Activated CD4-positive, alpha-beta memory T cell treated with anti-CD3 and anti-CD28 coated beads, Interleukin-2, amount 10 ng/mL, durations not matched to agents 7 days and 5 days (primary cell): ENCODE measurements at regions not wholly inside any gene's neighbourhood (a gene's known extent, or its start where the extent isn't known, plus 50 kb on each side); places are given as distances from the start of the nearest gene placed in this dataset.

Experiments
- CTCF ChIA-PET: fragments of 350-600 bp; sonication (Branson Sonifier 250); formaldehyde crosslinking; loops from one replicate; lab custom pipeline; 2021; ENCODE audit warnings: antibody characterized with exemption, inconsistent platforms; lab: Charles Lee
- POLR2A ChIA-PET: fragments of 350-600 bp; sonication (Branson Sonifier 250); formaldehyde crosslinking; loops from one replicate; lab custom pipeline; 2021; ENCODE audit warnings: antibody characterized with exemption; lab: Charles Lee
- DNase-seq: peaks from one replicate; pipeline ENCODE4 v3.0.0-alpha.2; 2020
- H3K27ac Mint-ChIP-seq: one replicate; pipeline ENCODE4 v1.8.0; 2021; ENCODE audit warnings: mild to moderate bottlenecking, mixed read lengths
- H3K27me3 Mint-ChIP-seq: one replicate; pipeline ENCODE4 v1.8.0; 2021; ENCODE audit warnings: mixed read lengths
- H3K36me3 Mint-ChIP-seq: one replicate; pipeline ENCODE4 v1.8.0; 2021; ENCODE audit warnings: low read depth, mixed read lengths
- H3K4me1 Mint-ChIP-seq: one replicate; pipeline ENCODE4 v1.8.0; 2021; ENCODE audit warnings: mixed read lengths
- H3K4me3 Mint-ChIP-seq: one replicate; pipeline ENCODE4 v1.8.0; 2021; ENCODE audit warnings: mild to moderate bottlenecking, mixed read lengths
- H3K9me3 Mint-ChIP-seq: one replicate; pipeline ENCODE4 v1.8.0; 2021; ENCODE audit warnings: mixed read lengths

DNA sequence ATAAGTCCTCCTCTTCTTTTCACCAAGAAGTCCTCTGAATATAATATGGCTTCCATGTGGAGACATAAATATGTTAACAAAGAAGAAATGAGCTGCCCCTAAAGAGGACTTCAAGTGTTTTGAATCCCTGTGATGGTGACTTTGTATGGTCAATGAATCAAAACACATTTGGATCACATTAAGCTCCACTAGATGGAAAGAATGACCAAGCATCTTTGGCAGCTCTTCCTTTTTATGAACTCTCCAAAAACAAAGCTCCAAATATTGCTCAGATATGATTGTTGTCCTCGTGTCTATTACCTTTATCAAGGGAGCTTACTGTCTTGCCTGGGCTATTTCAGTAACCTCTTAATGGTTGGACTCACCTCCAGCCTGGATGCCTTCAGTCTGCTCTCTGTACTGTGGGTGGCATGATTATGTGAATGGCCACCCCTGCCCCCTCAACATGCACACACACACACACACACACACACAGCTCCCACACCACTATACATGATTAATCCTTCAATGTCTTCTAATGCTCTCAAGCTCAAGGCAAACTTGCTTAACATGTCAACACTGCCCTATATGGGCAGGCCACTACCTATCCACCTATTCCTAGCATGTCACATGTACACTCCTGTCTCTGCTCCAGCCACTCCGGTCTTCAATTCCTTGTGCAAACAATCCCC, 346.6 kb upstream of the SALL1 start:
- no peak for DNase-seq
- no peaks in the 10 kb centered on the region for H3K36me3 Mint-ChIP-seq
- no peak overlapping the region for H3K27ac Mint-ChIP-seq
- H3K9me3 Mint-ChIP-seq, result peaks cover 8% of the 10 kb centered on the region
- CTCF ChIA-PET, result no interaction called here
- H3K4me1 Mint-ChIP-seq, result no peaks in the 10 kb centered on the region
- no peak overlapping the region for H3K4me3 Mint-ChIP-seq
- no peaks in the 10 kb centered on the region for H3K27me3 Mint-ChIP-seq
- POLR2A ChIA-PET, result no interaction called here

DNA sequence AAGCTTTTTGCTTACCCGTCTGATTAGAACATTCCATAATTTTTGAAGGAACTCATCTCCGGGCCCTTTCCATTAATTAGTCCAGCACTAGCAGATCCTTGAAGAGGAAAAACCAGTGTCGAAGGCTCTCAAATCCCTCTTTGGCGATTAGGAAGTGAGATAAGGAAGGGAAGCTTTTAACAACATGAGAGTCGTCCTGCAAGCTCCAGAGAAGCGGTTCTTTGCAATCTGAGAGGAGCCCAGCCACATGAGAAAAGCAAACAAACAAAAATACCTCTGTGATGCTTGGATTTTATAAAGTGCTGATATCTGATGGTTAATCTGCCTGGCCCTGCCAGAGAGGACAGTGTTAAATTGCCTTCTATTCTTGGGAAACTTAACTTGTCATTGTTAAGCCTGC, 339.8 kb upstream of the SALL1 start:
- ChIA-PET CTCF (no interaction called here), POLR2A (no interaction called here)
- H3K36me3 Mint-ChIP-seq, result no peaks in the 10 kb centered on the region
- H3K9me3 Mint-ChIP-seq, result peaks cover 8% of the 10 kb centered on the region
- no peak overlapping the region for H3K4me3 Mint-ChIP-seq
- no peaks in the 10 kb centered on the region for H3K27me3 Mint-ChIP-seq
- no peaks in the 10 kb centered on the region for H3K4me1 Mint-ChIP-seq
- H3K27ac Mint-ChIP-seq, result no peak overlapping the region
- DNase-seq, result no peak

DNA sequence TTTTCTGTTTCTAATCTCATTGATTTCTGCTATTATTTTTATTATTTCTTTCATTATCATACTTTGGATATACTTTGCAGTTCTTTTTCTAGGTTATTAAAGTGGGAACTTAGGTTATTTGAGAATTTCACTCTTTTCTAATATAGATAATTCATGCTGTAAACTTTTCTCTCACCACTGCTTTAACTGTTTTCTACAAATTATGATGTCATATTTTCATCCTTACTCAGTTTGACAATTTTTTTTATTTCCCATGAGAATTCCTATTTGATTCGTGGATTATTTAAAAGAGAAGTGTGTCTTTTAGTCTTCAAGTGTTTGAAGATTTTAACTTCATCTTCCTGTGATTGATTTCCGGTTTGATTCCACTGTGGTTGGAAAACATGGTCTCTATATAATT, 336.8 kb upstream of the SALL1 start:
- no peak overlapping the region for H3K4me3 Mint-ChIP-seq
- CTCF ChIA-PET, result no interaction called here

DNA sequence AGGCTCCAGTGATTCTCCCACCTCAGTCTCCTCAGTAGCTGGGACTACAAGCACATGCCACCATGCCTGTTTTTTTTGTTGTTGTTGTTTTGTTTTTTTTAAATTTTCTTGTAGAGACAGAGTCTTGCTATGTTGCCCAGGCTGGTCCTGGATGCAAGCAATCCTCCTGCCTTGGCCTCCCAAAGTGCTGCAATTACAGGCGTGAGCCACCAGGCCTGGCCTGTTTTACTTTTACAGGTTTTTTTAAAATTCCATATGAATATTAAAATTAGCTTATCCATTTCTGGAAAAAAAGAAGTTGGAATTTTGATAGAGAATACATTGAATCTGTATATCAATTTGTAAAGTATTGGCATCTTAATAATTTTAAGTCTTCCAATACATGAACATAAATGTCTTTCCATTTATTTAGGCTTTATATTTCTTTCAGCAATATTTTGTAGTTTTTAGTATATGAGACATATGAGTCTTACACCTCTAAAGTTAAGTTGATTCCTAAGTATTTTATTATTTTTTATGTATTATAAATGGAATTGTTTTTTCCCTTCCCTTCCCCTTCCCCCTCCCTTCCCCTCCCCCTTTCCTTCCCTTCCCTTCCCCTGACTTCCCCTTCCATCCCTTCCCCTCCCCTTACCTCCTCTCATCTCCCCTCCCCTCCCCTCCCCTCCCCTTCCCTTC, 323.5 kb upstream of the SALL1 start:
- Mint-ChIP-seq H3K27me3 (no peaks in the 10 kb centered on the region), H3K27ac (no peak overlapping the region), H3K4me3 (no peak overlapping the region), H3K36me3 (no peaks in the 10 kb centered on the region), H3K9me3 (peaks cover 6% of the 10 kb centered on the region), H3K4me1 (no peaks in the 10 kb centered on the region)
- POLR2A ChIA-PET, result no interaction called here
- CTCF ChIA-PET, result no interaction called here
- DNase-seq, result no peak

More for the DNA sequence above, 336.8 kb upstream of the SALL1 start:
- Mint-ChIP-seq H3K27me3 (no peaks in the 10 kb centered on the region), H3K36me3 (no peaks in the 10 kb centered on the region), H3K4me1 (no peaks in the 10 kb centered on the region), H3K9me3 (peaks cover 6% of the 10 kb centered on the region), H3K27ac (no peak overlapping the region)
- no peak for DNase-seq
- POLR2A ChIA-PET, result no interaction called here

DNA sequence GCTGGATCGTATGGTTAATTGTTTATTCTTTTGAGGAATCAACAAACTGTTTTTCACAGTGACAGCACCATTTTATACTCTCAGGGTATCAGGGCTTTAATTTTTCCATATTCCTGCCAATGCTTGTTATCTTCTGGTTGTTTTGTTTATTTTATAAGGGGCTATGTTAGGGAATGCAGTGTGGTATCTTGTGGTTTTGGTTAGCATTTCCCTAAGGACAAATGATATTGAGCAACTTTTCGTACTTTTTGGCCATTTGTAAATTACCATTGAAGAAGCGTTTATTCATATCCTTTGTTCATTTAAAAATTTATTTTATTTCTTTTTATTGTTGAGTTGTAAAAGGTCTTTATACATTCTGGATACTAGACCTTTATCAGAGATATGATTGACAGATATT, 322.0 kb upstream of the SALL1 start:
- H3K4me1 Mint-ChIP-seq, result no peaks in the 10 kb centered on the region
- no peaks in the 10 kb centered on the region for H3K27me3 Mint-ChIP-seq
- H3K4me3 Mint-ChIP-seq, result no peak overlapping the region
- H3K36me3 Mint-ChIP-seq, result no peaks in the 10 kb centered on the region
- ChIA-PET CTCF (no interaction called here), POLR2A (no interaction called here)
- peaks cover 6% of the 10 kb centered on the region for H3K9me3 Mint-ChIP-seq
- no peak overlapping the region for H3K27ac Mint-ChIP-seq
- no peak for DNase-seq

DNA sequence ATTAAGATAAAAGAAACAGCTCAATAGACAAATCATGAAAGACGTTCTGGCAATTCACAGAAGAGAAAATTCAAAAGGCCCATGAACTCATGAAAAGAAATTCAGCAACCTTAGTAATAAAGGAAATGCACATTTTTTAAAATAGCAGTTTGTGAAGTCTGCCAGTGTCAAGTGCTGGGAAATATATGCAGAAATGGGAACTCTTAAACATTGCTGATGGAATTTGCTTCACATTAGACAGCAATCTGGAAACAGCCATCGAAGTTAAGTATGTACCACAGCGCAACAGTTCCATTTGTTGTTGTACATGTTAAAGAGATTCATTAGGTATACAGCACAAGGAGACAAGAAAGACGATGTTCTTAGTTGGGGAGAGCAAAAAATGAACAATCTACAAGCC, 319.4 kb upstream of the SALL1 start:
- POLR2A ChIA-PET, result no interaction called here
- Mint-ChIP-seq H3K27ac (no peak overlapping the region), H3K9me3 (peaks cover 2% of the 10 kb centered on the region), H3K4me1 (no peaks in the 10 kb centered on the region), H3K4me3 (no peak overlapping the region), H3K27me3 (no peaks in the 10 kb centered on the region), H3K36me3 (no peaks in the 10 kb centered on the region)
- no peak for DNase-seq
- CTCF ChIA-PET, result no interaction called here

DNA sequence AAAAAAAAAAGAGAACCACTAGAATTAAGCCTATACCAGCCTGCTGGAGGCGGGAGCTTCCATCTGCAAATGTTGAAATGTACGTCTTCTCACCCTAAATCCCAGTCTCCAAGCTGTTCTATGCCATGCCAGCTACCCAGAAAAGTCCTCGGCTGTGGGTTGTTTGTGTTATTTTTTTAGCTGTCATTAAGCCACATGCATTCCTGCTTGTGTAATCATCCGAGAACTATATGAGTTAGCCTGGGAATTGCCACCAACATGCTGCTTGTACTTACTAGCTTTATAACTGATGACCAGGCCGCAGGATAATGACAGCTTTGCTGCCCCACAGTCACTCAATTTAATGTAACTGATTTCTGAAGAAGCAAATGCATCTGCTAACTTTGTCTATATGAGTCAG, 313.9 kb upstream of the SALL1 start:
- peaks cover 3% of the 10 kb centered on the region for H3K9me3 Mint-ChIP-seq
- DNase-seq, result no peak
- no peak overlapping the region for H3K4me3 Mint-ChIP-seq
- H3K27ac Mint-ChIP-seq, result no peak overlapping the region
- H3K36me3 Mint-ChIP-seq, result no peaks in the 10 kb centered on the region
- no peaks in the 10 kb centered on the region for H3K27me3 Mint-ChIP-seq
- no peaks in the 10 kb centered on the region for H3K4me1 Mint-ChIP-seq
- ChIA-PET CTCF (no interaction called here), POLR2A (no interaction called here)

DNA sequence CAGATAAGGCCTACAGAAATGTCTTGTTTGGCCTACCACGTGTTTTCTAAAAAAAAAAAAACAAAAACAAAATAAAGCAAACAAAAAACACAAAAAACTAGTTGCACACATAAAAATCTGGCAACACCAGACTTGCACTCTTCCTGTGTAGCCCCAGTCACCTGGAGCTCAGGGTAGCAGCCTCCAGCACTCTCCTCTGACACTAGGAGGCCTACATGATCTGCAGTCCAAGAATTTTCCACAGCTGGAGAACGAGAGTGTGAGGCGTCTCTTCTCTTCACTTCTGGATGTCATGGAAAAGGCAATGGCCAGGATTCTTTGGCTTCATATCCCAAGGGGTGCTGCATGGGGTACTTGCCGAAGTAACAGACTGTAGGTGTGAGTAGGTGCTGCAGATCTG, 310.2 kb upstream of the SALL1 start:
- no peaks in the 10 kb centered on the region for H3K4me1 Mint-ChIP-seq
- H3K36me3 Mint-ChIP-seq, result no peaks in the 10 kb centered on the region
- DNase-seq, result no peak
- H3K4me3 Mint-ChIP-seq, result no peak overlapping the region
- ChIA-PET POLR2A (no interaction called here), CTCF (no interaction called here)
- peaks cover 3% of the 10 kb centered on the region for H3K9me3 Mint-ChIP-seq
- no peaks in the 10 kb centered on the region for H3K27me3 Mint-ChIP-seq
- no peak overlapping the region for H3K27ac Mint-ChIP-seq

DNA sequence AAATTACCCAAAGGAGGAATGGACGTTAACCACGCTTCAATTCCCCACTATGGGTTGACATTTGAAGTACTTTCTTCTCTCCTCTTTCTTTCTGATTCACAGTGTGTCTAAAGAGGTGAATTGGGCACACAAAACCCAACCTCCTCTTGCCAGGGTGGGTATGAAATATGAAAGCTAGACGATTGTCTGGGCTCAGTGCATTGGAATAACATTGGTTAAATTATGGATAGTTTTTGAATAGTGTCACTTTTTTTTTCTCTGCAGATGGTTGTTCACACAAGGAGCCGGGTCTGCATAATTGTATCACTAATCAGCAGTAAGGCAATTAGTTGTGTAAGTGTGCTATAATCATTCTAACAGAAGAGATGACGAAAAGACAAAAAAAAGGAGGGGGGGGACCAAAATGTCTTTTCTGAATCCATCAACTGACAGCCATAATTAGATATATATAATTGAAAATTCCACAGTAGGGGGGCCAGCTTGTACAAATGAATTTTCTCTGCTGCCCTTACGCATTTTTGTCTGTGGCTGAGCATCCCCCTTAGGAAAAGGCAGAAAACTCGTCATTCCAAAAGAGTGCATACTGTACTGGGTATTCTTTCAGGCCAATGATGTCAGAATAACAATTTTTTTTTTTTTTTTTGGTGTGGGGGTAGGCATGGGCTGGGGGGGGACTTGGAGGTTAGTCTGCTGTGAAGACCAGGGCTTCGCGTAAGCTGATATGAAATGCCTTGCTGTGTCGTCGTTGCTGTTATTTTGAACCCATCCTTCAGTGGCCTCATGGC, 307.5 kb upstream of the SALL1 start:
- no peaks in the 10 kb centered on the region for H3K4me1 Mint-ChIP-seq
- H3K9me3 Mint-ChIP-seq, result peaks cover under 1% of the 10 kb centered on the region
- DNase-seq, result no peak
- H3K4me3 Mint-ChIP-seq, result no peak overlapping the region
- no peak overlapping the region for H3K27ac Mint-ChIP-seq
- no peaks in the 10 kb centered on the region for H3K27me3 Mint-ChIP-seq
- CTCF ChIA-PET, result no interaction called here
- POLR2A ChIA-PET, result no interaction called here
- no peaks in the 10 kb centered on the region for H3K36me3 Mint-ChIP-seq

DNA sequence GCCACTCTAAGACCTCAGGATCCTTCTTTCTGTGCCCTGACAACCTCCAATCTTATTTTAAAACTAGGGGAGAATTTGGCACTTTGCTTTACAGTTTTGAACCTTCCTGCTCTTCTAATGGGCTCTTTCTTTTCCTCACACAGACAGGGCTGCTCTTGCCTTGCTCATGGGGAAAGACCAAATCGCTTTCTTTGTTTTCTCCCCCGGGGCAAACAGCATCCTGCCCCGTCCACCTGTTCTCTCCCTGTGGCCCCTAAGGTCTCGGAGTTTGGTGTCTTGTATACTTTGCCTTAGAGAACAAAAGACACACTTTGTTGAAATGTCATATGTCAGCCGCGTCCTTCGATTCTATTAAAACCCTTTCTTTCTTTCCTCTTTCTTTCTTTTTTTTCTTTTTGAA, 306.7 kb upstream of the SALL1 start:
- H3K27me3 Mint-ChIP-seq, result no peaks in the 10 kb centered on the region
- no peak overlapping the region for H3K4me3 Mint-ChIP-seq
- ChIA-PET POLR2A (no interaction called here), CTCF (no interaction called here)
- no peak for DNase-seq
- no peaks in the 10 kb centered on the region for H3K36me3 Mint-ChIP-seq
- no peaks in the 10 kb centered on the region for H3K4me1 Mint-ChIP-seq
- H3K27ac Mint-ChIP-seq, result no peak overlapping the region
- no peaks in the 10 kb centered on the region for H3K9me3 Mint-ChIP-seq

DNA sequence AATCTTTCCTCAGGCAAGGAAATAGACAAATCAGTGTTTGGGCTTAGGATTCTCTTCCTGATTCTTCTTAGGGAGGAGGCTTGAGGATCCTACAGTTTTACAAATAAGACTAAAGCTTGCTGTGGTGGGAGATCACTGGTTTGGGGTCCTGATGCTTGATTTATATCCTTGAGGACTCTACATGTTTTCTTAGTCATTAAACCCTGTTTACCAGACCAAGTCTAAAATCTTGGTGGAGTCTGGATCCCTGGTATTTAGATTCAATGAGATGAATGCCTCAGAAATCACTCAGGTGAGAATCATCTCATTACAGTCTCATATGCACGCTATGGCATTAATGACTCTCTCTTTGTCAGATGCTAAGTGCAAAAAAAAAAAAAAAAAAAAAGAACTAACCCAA, 304.3 kb upstream of the SALL1 start:
- CTCF ChIA-PET, result no interaction called here
- H3K9me3 Mint-ChIP-seq, result no peaks in the 10 kb centered on the region
- H3K27me3 Mint-ChIP-seq, result no peaks in the 10 kb centered on the region
- H3K4me1 Mint-ChIP-seq, result no peaks in the 10 kb centered on the region
- DNase-seq, result no peak
- H3K4me3 Mint-ChIP-seq, result no peak overlapping the region
- H3K36me3 Mint-ChIP-seq, result no peaks in the 10 kb centered on the region
- H3K27ac Mint-ChIP-seq, result no peak overlapping the region
- POLR2A ChIA-PET, result no interaction called here

DNA sequence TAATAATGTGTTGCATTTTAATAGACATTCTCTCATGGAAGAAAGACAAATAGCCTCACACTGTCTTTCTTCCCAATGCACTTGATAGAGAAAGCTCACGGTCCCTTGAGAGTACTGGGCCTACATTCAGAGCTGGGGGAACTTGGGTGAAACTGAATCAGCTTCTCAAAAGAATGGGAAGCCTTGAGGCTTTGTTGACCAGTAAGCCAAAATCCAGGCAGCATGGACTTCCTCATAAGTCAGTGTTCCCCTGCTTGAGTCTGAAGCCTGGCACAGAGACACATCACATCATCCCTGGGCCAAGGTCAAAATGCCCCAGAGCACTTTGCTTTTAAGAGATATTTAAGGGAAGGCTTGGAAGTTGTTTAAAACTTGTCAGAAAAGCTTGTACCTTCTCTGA, 302.2 kb upstream of the SALL1 start:
- DNase-seq, result no peak
- Mint-ChIP-seq H3K4me1 (no peaks in the 10 kb centered on the region), H3K36me3 (no peaks in the 10 kb centered on the region), H3K27me3 (no peaks in the 10 kb centered on the region), H3K4me3 (no peak overlapping the region), H3K9me3 (peaks cover under 1% of the 10 kb centered on the region), H3K27ac (no peak overlapping the region)
- POLR2A ChIA-PET, result no interaction called here
- CTCF ChIA-PET, result no interaction called here

DNA sequence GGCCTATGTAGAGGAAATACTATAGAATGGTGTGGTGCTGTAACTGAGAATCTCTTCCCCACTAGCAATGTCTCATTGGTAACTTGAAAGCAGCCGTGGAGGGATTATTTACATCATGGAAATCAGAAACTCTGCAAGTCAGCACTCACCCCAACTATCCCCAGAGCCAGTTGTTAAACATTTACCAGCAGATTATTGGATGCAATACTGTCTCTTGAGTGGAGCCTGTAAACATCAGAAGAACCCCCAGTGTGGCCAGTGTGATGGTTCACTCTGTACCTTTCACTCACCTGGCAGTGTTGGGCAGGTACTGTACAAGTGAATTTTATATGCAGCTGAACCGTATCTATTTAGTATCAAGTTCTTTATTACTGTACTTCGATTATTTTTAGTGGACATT, 299.8 kb upstream of the SALL1 start:
- no peaks in the 10 kb centered on the region for H3K27me3 Mint-ChIP-seq
- no peak overlapping the region for H3K27ac Mint-ChIP-seq
- ChIA-PET POLR2A (no interaction called here), CTCF (no interaction called here)
- no peak for DNase-seq
- H3K9me3 Mint-ChIP-seq, result peaks cover 6% of the 10 kb centered on the region
- no peaks in the 10 kb centered on the region for H3K36me3 Mint-ChIP-seq
- H3K4me1 Mint-ChIP-seq, result no peaks in the 10 kb centered on the region
- H3K4me3 Mint-ChIP-seq, result no peak overlapping the region
